Panc1 (cell line): ENCODE measurements at regions not wholly inside any gene's neighbourhood (a gene's known extent, or its start where the extent isn't known, plus 50 kb on each side); places are given as distances from the start of the nearest gene placed in this dataset.

Experiments used
- POLR2AphosphoS5 ChIP-seq: IDR thresholded peaks from 2 replicates; pipeline ENCODE4 v1.6.1; 2012; ENCODE audit warnings: mild to moderate bottlenecking, low read depth, low read length, moderate library complexity
- SIN3A ChIP-seq: IDR thresholded peaks from 2 replicates; pipeline ENCODE4 v1.6.1; 2012; ENCODE audit warnings: low read depth, mild to moderate bottlenecking, low read length, moderate library complexity, borderline replicate concordance; ENCODE audit not compliant: insufficient read depth
- TCF7L2 ChIP-seq: IDR thresholded peaks from 2 replicates; pipeline ENCODE4 v1.6.1; 2011; ENCODE audit warnings: mild to moderate bottlenecking, low read depth, low read length, inconsistent platforms
- TF ChIP-seq, protein P1 (sequence below): fragments of 450-650 bp; IDR thresholded peaks from 2 replicates; pipeline ENCODE4 v1.5.1; 2017; ENCODE audit warnings: mild to moderate bottlenecking

GRCh38 chr16:7116734-7117133 is 215.9 kb upstream of the RBFOX1 start:
- TF ChIP-seq, protein P1, sequence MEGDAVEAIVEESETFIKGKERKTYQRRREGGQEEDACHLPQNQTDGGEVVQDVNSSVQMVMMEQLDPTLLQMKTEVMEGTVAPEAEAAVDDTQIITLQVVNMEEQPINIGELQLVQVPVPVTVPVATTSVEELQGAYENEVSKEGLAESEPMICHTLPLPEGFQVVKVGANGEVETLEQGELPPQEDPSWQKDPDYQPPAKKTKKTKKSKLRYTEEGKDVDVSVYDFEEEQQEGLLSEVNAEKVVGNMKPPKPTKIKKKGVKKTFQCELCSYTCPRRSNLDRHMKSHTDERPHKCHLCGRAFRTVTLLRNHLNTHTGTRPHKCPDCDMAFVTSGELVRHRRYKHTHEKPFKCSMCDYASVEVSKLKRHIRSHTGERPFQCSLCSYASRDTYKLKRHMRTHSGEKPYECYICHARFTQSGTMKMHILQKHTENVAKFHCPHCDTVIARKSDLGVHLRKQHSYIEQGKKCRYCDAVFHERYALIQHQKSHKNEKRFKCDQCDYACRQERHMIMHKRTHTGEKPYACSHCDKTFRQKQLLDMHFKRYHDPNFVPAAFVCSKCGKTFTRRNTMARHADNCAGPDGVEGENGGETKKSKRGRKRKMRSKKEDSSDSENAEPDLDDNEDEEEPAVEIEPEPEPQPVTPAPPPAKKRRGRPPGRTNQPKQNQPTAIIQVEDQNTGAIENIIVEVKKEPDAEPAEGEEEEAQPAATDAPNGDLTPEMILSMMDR = no peak
- TF ChIP-seq POLR2AphosphoS5 = no peak
- TF ChIP-seq SIN3A = no peak
- no peak for TF ChIP-seq TCF7L2
